ENCODE measurements at regions not wholly inside any gene's neighbourhood (a gene's known extent, or its start where the extent isn't known, plus 50 kb on each side); places are given as distances from the start of the nearest gene placed in this dataset.

DNA sequence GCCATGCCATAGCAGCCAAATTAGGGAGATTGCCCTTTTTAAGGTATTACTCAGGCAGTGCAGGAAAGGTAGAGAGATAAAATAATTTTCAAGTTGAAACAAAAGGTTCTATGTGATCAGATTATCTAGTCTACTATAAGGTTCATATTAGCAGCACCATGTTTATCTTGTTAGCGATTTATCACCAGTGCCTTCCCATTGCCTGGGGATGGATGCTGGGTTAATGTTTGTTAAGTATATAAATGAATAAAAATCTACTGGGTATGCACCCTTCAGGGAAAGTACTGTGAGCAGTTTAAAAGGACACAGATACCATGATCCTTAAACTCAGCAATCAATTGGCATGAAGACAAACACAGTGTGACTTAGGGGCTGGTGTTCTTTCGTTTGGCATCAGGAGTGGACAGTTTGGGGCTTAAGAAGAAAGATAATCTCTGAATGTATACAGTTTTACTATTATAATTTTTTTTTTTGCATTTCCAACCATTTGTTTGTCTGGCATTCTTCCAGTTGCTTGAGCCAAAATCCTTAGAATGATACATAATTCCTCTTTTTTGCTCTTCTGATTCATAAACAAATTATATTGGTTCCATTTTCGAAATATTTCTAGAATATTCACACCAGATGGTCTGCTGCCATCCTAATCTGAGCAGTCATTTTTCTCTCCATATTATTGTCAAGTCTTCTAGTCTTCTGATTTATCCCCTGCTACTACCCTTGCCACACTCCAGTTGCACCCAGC is 512.8 kb upstream of the SLC8A1 start:
- Histone ChIP-seq H3K27ac (no peak overlapping the region), H3K4me1 (ENCODE audit: control insufficient read depth in 1 of 2, insufficient read depth in 1 of 2, low read depth in 1 of 2, low read length in 1 of 2) (no peaks in the 10 kb centered on the region), H3K36me3 (no peaks in the 10 kb centered on the region), H3K27me3 (no peaks in the 10 kb centered on the region), H3K4me3 (ENCODE audit: low read depth in 1 of 2, low read length in 1 of 2) (no peak overlapping the region), H3K9me3 (no peaks in the 10 kb centered on the region)
- TF ChIP-seq, protein P1, sequence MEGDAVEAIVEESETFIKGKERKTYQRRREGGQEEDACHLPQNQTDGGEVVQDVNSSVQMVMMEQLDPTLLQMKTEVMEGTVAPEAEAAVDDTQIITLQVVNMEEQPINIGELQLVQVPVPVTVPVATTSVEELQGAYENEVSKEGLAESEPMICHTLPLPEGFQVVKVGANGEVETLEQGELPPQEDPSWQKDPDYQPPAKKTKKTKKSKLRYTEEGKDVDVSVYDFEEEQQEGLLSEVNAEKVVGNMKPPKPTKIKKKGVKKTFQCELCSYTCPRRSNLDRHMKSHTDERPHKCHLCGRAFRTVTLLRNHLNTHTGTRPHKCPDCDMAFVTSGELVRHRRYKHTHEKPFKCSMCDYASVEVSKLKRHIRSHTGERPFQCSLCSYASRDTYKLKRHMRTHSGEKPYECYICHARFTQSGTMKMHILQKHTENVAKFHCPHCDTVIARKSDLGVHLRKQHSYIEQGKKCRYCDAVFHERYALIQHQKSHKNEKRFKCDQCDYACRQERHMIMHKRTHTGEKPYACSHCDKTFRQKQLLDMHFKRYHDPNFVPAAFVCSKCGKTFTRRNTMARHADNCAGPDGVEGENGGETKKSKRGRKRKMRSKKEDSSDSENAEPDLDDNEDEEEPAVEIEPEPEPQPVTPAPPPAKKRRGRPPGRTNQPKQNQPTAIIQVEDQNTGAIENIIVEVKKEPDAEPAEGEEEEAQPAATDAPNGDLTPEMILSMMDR (IDR thresholded peaks at IDR 0.05) = no peak

DNA sequence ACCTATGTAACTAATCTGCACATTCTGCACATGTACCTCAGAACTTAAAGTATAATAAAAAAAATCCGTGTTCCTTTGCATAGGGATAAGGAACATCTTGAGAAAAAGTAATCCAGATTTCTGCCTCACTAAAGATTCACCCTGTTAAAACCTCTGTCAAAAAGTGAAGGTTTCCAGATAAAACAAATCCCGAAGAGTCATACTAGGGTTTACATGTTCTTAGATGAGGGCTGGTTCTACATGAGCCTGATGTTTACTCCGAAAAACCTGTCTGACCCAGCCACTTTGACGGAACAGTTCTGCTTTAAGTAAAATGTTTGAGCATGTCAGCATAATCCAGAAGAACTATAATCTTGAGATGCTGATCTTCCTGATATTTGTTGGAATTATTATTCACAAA is 515.6 kb upstream of the SLC8A1 start:
- TF ChIP-seq, protein P1 (IDR thresholded peaks at IDR 0.05) = no peak
- H3K27me3 ChIP-seq = no peaks in the 10 kb centered on the region
- H3K4me3 ChIP-seq (ENCODE audit: low read depth in 1 of 2, low read length in 1 of 2) = no peak overlapping the region
- H3K36me3 ChIP-seq = no peaks in the 10 kb centered on the region
- H3K4me1 ChIP-seq (ENCODE audit: control insufficient read depth in 1 of 2, insufficient read depth in 1 of 2, low read depth in 1 of 2, low read length in 1 of 2) = no peaks in the 10 kb centered on the region
- H3K27ac ChIP-seq = no peak overlapping the region
- H3K9me3 ChIP-seq = no peaks in the 10 kb centered on the region

DNA sequence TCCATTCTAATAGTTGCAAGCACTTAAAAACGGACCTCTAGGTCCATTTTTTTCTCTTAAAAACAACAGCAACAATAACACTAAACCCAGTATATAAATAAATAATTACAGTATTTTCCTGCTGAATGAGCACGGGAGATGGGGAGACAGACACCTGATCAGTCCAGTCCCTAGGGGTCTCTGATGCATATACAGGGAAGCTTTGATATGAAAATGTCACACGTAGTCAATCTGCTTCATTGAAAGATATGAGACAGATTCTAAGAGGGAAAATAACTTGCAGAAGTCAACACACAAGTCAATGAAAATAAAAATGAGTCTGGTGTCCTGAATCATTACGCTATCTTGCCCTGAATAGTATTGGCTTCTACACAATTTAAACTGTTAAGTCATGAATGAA is 523.3 kb upstream of the SLC8A1 start:
- TF ChIP-seq, protein P1 (IDR thresholded peaks at IDR 0.05) = no peak
- Histone ChIP-seq H3K27ac (no peak overlapping the region), H3K27me3 (no peaks in the 10 kb centered on the region), H3K36me3 (no peaks in the 10 kb centered on the region), H3K4me3 (ENCODE audit: low read depth in 1 of 2, low read length in 1 of 2) (no peak overlapping the region), H3K9me3 (no peaks in the 10 kb centered on the region), H3K4me1 (ENCODE audit: control insufficient read depth in 1 of 2, insufficient read depth in 1 of 2, low read depth in 1 of 2, low read length in 1 of 2) (no peaks in the 10 kb centered on the region)

DNA sequence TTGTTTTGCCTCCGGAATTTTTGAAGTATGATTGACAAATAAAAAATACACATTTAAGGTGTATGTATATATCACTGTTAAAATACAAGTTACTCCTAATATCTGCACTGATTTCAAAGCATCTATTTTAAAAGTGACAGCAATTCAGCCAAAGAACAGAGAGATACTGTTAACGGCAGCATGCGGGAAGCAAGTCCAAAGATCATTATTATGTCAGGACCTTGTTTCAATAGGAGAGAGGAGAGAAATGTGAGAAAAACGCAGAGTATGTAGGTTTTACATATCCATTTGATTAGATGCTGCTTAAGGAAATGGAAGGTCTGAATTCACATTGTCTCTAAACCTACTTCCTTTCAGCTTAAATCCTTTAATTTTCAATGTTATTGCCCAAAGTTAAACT is 545.5 kb upstream of the SLC8A1 start:
- no peaks in the 10 kb centered on the region for H3K9me3 ChIP-seq
- no peak overlapping the region for H3K4me3 ChIP-seq (ENCODE audit: low read depth in 1 of 2, low read length in 1 of 2)
- H3K27me3 ChIP-seq = no peaks in the 10 kb centered on the region
- H3K27ac ChIP-seq = no peak overlapping the region
- H3K4me1 ChIP-seq (ENCODE audit: control insufficient read depth in 1 of 2, insufficient read depth in 1 of 2, low read depth in 1 of 2, low read length in 1 of 2) = no peaks in the 10 kb centered on the region
- H3K36me3 ChIP-seq = no peaks in the 10 kb centered on the region
- TF ChIP-seq, protein P1 (IDR thresholded peaks at IDR 0.05) = no peak

DNA sequence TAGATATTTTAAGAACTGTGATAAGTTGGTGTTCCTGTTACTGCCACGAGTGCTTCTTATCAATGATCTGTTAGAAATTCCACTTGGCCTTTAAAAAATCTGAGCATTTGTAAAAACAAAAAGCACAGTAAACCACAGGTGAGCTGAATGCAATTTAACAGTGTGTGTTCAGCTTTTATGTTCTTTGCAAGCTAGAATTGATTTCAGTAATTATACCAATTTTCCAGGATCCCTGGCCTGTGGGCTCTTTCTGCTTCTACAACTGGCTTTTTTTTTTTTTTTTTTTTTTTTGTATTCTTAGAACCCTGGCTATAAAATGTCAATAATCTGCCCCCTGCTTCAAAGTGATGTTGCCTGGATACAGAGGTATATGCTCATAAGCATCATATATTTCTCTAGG is 548.5 kb upstream of the SLC8A1 start:
- no peaks in the 10 kb centered on the region for H3K36me3 ChIP-seq
- no peak overlapping the region for H3K4me3 ChIP-seq (ENCODE audit: low read depth in 1 of 2, low read length in 1 of 2)
- TF ChIP-seq, protein P1 (IDR thresholded peaks at IDR 0.05) = no peak
- H3K9me3 ChIP-seq = no peaks in the 10 kb centered on the region
- no peak overlapping the region for H3K27ac ChIP-seq
- no peaks in the 10 kb centered on the region for H3K4me1 ChIP-seq (ENCODE audit: control insufficient read depth in 1 of 2, insufficient read depth in 1 of 2, low read depth in 1 of 2, low read length in 1 of 2)
- H3K27me3 ChIP-seq = no peaks in the 10 kb centered on the region
